ENCODE measurements at regions not wholly inside any gene's neighbourhood (a gene's known extent, or its start where the extent isn't known, plus 50 kb on each side); places are given as distances from the start of the nearest gene placed in this dataset.
"Not testable (repeated sequence)": the region's sequence is repeated elsewhere in the genome, so short reads cannot be mapped to it uniquely, and the experiment has no call there.

- no peak for DNase-seq (ENCODE audit: low spot score)
Measured at GRCh38 chrX:129361576-129361975, 161.7 kb downstream of the SMARCA1 start.

GRCh38 chrX:129360175-129360574 lies 163.1 kb downstream of the SMARCA1 start:
- peak; percentile 5 for DNase-seq (ENCODE audit: low spot score)

GRCh38 chrX:129359269-129359668 lies 164.0 kb downstream of the SMARCA1 start:
- DNase-seq (ENCODE audit: low spot score): no peak

GRCh38 chrX:129357428-129357827 lies 165.9 kb downstream of the SMARCA1 start:
- not testable (repeated sequence) for DNase-seq (ENCODE audit: low spot score)

- no peak for DNase-seq (ENCODE audit: low spot score)
Measured at GRCh38 chrX:129347291-129347690, 176.0 kb downstream of the SMARCA1 start.

- no peak for DNase-seq (ENCODE audit: low spot score)
Measured at GRCh38 chrX:129346574-129346973, 176.7 kb downstream of the SMARCA1 start.

- not testable (repeated sequence) for DNase-seq (ENCODE audit: low spot score)
Measured at GRCh38 chrX:129337264-129337663, 186.0 kb downstream of the SMARCA1 start.

GRCh38 chrX:129323115-129323514 lies 200.2 kb downstream of the SMARCA1 start:
- no peak for DNase-seq (ENCODE audit: low spot score)

GRCh38 chrX:129318375-129318774 lies 204.9 kb downstream of the SMARCA1 start:
- DNase-seq (ENCODE audit: low spot score): no peak

GRCh38 chrX:129316461-129316860 lies 206.8 kb downstream of the SMARCA1 start:
- DNase-seq (ENCODE audit: low spot score): no peak

- DNase-seq (ENCODE audit: low spot score): no peak
Measured at GRCh38 chrX:129310000-129310399, 213.3 kb downstream of the SMARCA1 start.

- DNase-seq (ENCODE audit: low spot score): no peak
Measured at GRCh38 chrX:129262912-129263311, 260.4 kb downstream of the SMARCA1 start.

- not testable (repeated sequence) for DNase-seq (ENCODE audit: low spot score)
Measured at GRCh38 chrX:129255516-129255915, 267.8 kb downstream of the SMARCA1 start.

- DNase-seq (ENCODE audit: low spot score): no peak
Measured at GRCh38 chrX:129249563-129249962, 273.7 kb downstream of the SMARCA1 start.

- DNase-seq (ENCODE audit: low spot score): no peak
Measured at GRCh38 chrX:129247642-129248041, 275.6 kb downstream of the SMARCA1 start.

- DNase-seq (ENCODE audit: low spot score): no peak
Measured at GRCh38 chrX:129239371-129239770, 283.9 kb downstream of the SMARCA1 start.

GRCh38 chrX:129238011-129238410 lies 285.3 kb downstream of the SMARCA1 start:
- DNase-seq (ENCODE audit: low spot score): no peak

- DNase-seq (ENCODE audit: low spot score): no peak
Measured at GRCh38 chrX:129235903-129236302, 287.4 kb downstream of the SMARCA1 start.

GRCh38 chrX:129233786-129234185 lies 289.5 kb downstream of the SMARCA1 start:
- DNase-seq (ENCODE audit: low spot score): no peak

- no peak for DNase-seq (ENCODE audit: low spot score)
Measured at GRCh38 chrX:129230850-129231512, 292.3 kb downstream of the SMARCA1 start.

- DNase-seq (ENCODE audit: low spot score): no peak
Measured at GRCh38 chrX:129230168-129230567, 293.1 kb downstream of the SMARCA1 start.

- no peak for DNase-seq (ENCODE audit: low spot score)
Measured at GRCh38 chrX:129227366-129227765, 295.9 kb downstream of the SMARCA1 start.

- no peak for DNase-seq (ENCODE audit: low spot score)
Measured at GRCh38 chrX:129193357-129193756, 329.9 kb downstream of the SMARCA1 start.

GRCh38 chrX:129188231-129188630 lies 335.1 kb downstream of the SMARCA1 start:
- no peak for DNase-seq (ENCODE audit: low spot score)

All from hematopoietic multipotent progenitor cell treated with erythropoietin and hydrocortisone succinate and interleukin-3 and kit ligand, for 17 days (in vitro differentiated cells).